ENCODE measurements at regions not wholly inside any gene's neighbourhood (a gene's known extent, or its start where the extent isn't known, plus 50 kb on each side); places are given as distances from the start of the nearest gene placed in this dataset.

GRCh38 chr13:63448692-63449091, 2033.0 kb upstream of the PCDH20 start (continued):
- TF ChIP-seq ZNF462 (CRISPR knock-in tag; IDR thresholded peaks at IDR 0.05) (no peak), REST (IDR thresholded peaks at IDR 0.05; ENCODE audit: unreplicated experiment) (no peak), CTCF (conservative IDR thresholded peaks at IDR 0.05; ENCODE audit: low read depth in 2 of 2) (no peak), STAT1 (IDR thresholded peaks at IDR 0.05; ENCODE audit: unreplicated experiment) (no peak), NANOG (IDR thresholded peaks at IDR 0.05; ENCODE audit: borderline replicate concordance) (no peak)

Data from GM23338 (cell line).